ENCODE measurements at regions not wholly inside any gene's neighbourhood (a gene's known extent, or its start where the extent isn't known, plus 50 kb on each side); places are given as distances from the start of the nearest gene placed in this dataset.

DNA sequence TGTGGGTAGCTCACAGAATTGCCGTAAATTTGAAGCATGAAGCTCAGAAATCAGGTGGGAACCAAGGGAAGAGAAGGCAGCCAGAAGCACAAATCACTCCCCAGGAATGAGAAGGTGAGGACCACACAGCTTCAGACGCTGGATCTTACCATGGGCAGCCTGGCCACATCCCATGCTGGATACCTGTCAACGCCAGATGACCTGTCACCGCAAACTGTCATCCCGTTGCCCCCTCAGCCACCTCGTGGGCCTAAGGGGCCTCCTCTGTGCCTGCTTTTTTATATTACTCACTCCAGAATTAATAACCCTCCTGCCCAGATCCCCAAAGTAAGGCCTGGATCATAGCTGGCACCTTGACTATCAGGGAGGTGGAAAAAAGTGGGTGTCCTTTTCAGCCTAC is 82.3 kb upstream of the KCNK12 start:
- TF ChIP-seq POLR2AphosphoS5 (IDR thresholded peaks at IDR 0.05), result no peak
- TF ChIP-seq CTCF (IDR thresholded peaks at IDR 0.05), result no peak
